CD4-positive, alpha-beta T cell (primary cell): ENCODE measurements at regions not wholly inside any gene's neighbourhood (a gene's known extent, or its start where the extent isn't known, plus 50 kb on each side); places are given as distances from the start of the nearest gene placed in this dataset.
A peak's percentile ranks its signal among the peaks of the same experiment; 100 is the strongest.

Experiments
- ATAC-seq: fragments of 200-7000 bp; cut with Tn5 transposase; one replicate; pipeline ENCODE4 v1.10.0; 2022; ENCODE audit warnings: mild to moderate bottlenecking; ENCODE audit not compliant: poor library complexity
- CTCF ChIA-PET: fragments of 350-600 bp; sonication (Branson Sonifier 250); formaldehyde crosslinking; loops from one replicate; lab custom pipeline; 2021; ENCODE audit warnings: antibody characterized with exemption, inconsistent platforms; lab: Charles Lee
- POLR2A ChIA-PET: fragments of 350-600 bp; sonication (Branson Sonifier 250); formaldehyde crosslinking; loops from one replicate; lab custom pipeline; 2021; ENCODE audit warnings: antibody characterized with exemption, inconsistent platforms; lab: Charles Lee
- DNase-seq, 14 experiments: peaks; one replicate each; pipeline ENCODE4 v3.0.0-alpha.2; 2013 to 2020; ENCODE audit warnings: mixed read lengths in 2 of 14
- H3K27ac ChIP-seq, 2 donors: one replicate each; pipeline versions ENCODE4 v1.5.1 to v1.7.0; 2013; ENCODE audit warnings: low read length in 2 of 2, low read depth in 1 of 2, mild to moderate bottlenecking in 1 of 2
- H3K27me3 ChIP-seq, 2 experiments: 1 replicate in 1 of 2; 2 replicates in 1 of 2; pipeline versions ENCODE4 v1.6.1 to v1.7.0; 2013; ENCODE audit warnings: low read length in 2 of 2, control low read depth in 1 of 2, mild to moderate bottlenecking in 1 of 2, moderate library complexity in 1 of 2; ENCODE audit not compliant: insufficient read depth in 2 of 2, control insufficient read depth in 1 of 2
- H3K36me3 ChIP-seq: one replicate; pipeline ENCODE4 v1.6.1; 2013; ENCODE audit warnings: low read length, control low read depth; ENCODE audit not compliant: insufficient read depth
- H3K4me1 ChIP-seq: one replicate; pipeline ENCODE4 v1.6.1; 2013; ENCODE audit warnings: low read length, control low read depth; ENCODE audit not compliant: insufficient read depth
- H3K4me3 ChIP-seq: one replicate; pipeline ENCODE4 v1.5.1; 2013; ENCODE audit warnings: mild to moderate bottlenecking, low read length, moderate library complexity
- H3K9me3 ChIP-seq, 2 experiments: 1 replicate in 1 of 2; 2 replicates in 1 of 2; pipeline versions ENCODE4 v1.6.1 to v1.7.0; 2013; ENCODE audit warnings: low read length in 2 of 2, mild to moderate bottlenecking in 2 of 2, control low read depth in 1 of 2, moderate library complexity in 1 of 2; ENCODE audit not compliant: control insufficient read depth in 1 of 2, insufficient read depth in 1 of 2
- H3K27ac Mint-ChIP-seq: one replicate; pipeline ENCODE4 v1.8.0; 2020; ENCODE audit warnings: mixed read lengths
- H3K27me3 Mint-ChIP-seq: one replicate; pipeline ENCODE4 v1.8.0; 2021; ENCODE audit warnings: mixed read lengths
- H3K36me3 Mint-ChIP-seq: one replicate; pipeline ENCODE4 v1.8.0; 2021; ENCODE audit warnings: low read depth, mixed read lengths
- H3K4me1 Mint-ChIP-seq: one replicate; pipeline ENCODE4 v1.8.0; 2021; ENCODE audit warnings: low read depth, mixed read lengths
- H3K4me3 Mint-ChIP-seq: one replicate; pipeline ENCODE4 v1.8.0; 2020; ENCODE audit warnings: mild to moderate bottlenecking, mixed read lengths
- H3K9me3 Mint-ChIP-seq: one replicate; pipeline ENCODE4 v1.8.0; 2020; ENCODE audit warnings: mixed read lengths
- intact Hi-C, 2 experiments: fragments of 100-400 bp; cut with DNase I in 1 of 2; cut with micrococcal nuclease in 1 of 2; formaldehyde crosslinking; loops; one replicate each; pipeline versions ENCODE4 v1.15.1 to v1.9.0; 2023 to 2025; cut with DNase I, micrococcal nuclease
- TF ChIP-seq, protein P1 (sequence below): fragments of 200-600 bp; IDR thresholded peaks from one replicate; pipeline ENCODE4 v1.8.0; 2022; ENCODE audit warnings: antibody characterized with exemption, mild to moderate bottlenecking

DNA sequence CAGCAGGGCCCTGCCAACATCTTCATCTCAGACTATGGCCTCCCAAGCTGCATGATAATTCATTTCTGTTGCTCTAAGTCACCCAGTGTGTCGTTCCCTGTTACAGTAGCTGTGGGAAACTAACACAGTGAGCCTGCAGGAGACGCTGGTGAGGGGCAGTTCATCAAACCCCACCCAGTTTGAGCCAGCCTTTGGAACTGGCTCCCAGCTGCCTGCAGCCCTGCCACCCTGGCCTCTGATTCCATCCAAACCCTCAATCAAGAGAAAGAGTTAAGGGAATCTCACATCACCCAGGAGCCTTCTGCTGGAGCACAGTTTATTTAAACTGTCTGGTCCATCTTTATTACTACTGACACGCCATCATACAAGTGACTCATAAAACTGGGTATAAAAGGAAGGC, 64.9 kb upstream of the ZCCHC2 start:
- ChIA-PET POLR2A (no interaction called here), CTCF (no interaction called here)
- intact Hi-C loops: no loop called here
- H3K4me1 ChIP-seq: peaks cover 3% of the 10 kb centered on the region
- Mint-ChIP-seq H3K27me3 (peaks cover 20% of the 10 kb centered on the region), H3K27ac (no peak overlapping the region), H3K4me1 (no peaks in the 10 kb centered on the region), H3K4me3 (no peak overlapping the region), H3K9me3 (no peaks in the 10 kb centered on the region), H3K36me3 (no peaks in the 10 kb centered on the region)
- ATAC-seq (no peak), DNase-seq (no peak)
- peaks cover 0 to 6% of the 10 kb centered on the region in 2 experiments for H3K27me3 ChIP-seq
- no peak overlapping the region for H3K4me3 ChIP-seq
- H3K27ac ChIP-seq: no peak overlapping the region
- H3K36me3 ChIP-seq: no peaks in the 10 kb centered on the region
- no peaks in the 10 kb centered on the region for H3K9me3 ChIP-seq
- TF ChIP-seq, protein P1, sequence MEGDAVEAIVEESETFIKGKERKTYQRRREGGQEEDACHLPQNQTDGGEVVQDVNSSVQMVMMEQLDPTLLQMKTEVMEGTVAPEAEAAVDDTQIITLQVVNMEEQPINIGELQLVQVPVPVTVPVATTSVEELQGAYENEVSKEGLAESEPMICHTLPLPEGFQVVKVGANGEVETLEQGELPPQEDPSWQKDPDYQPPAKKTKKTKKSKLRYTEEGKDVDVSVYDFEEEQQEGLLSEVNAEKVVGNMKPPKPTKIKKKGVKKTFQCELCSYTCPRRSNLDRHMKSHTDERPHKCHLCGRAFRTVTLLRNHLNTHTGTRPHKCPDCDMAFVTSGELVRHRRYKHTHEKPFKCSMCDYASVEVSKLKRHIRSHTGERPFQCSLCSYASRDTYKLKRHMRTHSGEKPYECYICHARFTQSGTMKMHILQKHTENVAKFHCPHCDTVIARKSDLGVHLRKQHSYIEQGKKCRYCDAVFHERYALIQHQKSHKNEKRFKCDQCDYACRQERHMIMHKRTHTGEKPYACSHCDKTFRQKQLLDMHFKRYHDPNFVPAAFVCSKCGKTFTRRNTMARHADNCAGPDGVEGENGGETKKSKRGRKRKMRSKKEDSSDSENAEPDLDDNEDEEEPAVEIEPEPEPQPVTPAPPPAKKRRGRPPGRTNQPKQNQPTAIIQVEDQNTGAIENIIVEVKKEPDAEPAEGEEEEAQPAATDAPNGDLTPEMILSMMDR: no peak

GRCh38 chr18:62458346-62458745, 64.5 kb upstream of the ZCCHC2 start:
- POLR2A ChIA-PET: no interaction called here
- Histone ChIP-seq H3K4me3 (no peak overlapping the region), H3K27me3 (peaks cover 0 to 5% of the 10 kb centered on the region in 2 experiments), H3K27ac (no peak overlapping the region), H3K9me3 (no peaks in the 10 kb centered on the region), H3K4me1 (no peaks in the 10 kb centered on the region), H3K36me3 (no peaks in the 10 kb centered on the region)
- intact Hi-C loops: no loop called here
- no peak overlapping the region for H3K4me3 Mint-ChIP-seq
- no peaks in the 10 kb centered on the region for H3K36me3 Mint-ChIP-seq
- no peaks in the 10 kb centered on the region for H3K4me1 Mint-ChIP-seq
- no peak for ATAC-seq
- CTCF ChIA-PET: interaction anchor here (1.2 kb wide), 1 partner anchor 20 kb away, joined by 3 read pairs; no protein-coding TSS in a partner anchor
- H3K27me3 Mint-ChIP-seq: peaks cover 20% of the 10 kb centered on the region
- TF ChIP-seq, protein P1: no peak
- H3K9me3 Mint-ChIP-seq: no peaks in the 10 kb centered on the region
- DNase-seq: peak in 1 of 14 experiments; percentile 14
- H3K27ac Mint-ChIP-seq: no peak overlapping the region

- Mint-ChIP-seq H3K36me3 (no peaks in the 10 kb centered on the region), H3K4me3 (no peak overlapping the region), H3K27me3 (peaks cover 17% of the 10 kb centered on the region), H3K4me1 (no peaks in the 10 kb centered on the region), H3K27ac (no peak overlapping the region), H3K9me3 (peaks cover 2% of the 10 kb centered on the region)
- intact Hi-C loops: no loop called here
- Histone ChIP-seq H3K27ac (no peak overlapping the region), H3K27me3 (peaks cover 0 to 3% of the 10 kb centered on the region in 2 experiments), H3K4me3 (no peak overlapping the region), H3K9me3 (no peaks in the 10 kb centered on the region), H3K4me1 (no peaks in the 10 kb centered on the region), H3K36me3 (no peaks in the 10 kb centered on the region)
- ATAC-seq (no peak), DNase-seq (no peak)
- TF ChIP-seq, protein P1: no peak
- ChIA-PET POLR2A (no interaction called here), CTCF (interaction anchor here (1.2 kb wide), 1 partner anchor 19 kb away, joined by 3 read pairs; no protein-coding TSS in a partner anchor)
These were observed 63.7 kb upstream of the ZCCHC2 start for GRCh38 chr18:62458868-62459716.
